Stimulated activated CD4-positive, alpha-beta T cell treated with anti-CD3 and anti-CD28 coated beads, Interleukin-15, amount 100 ng/mL, for 24 hours (primary cell): ENCODE measurements at regions not wholly inside any gene's neighbourhood (a gene's known extent, or its start where the extent isn't known, plus 50 kb on each side); places are given as distances from the start of the nearest gene placed in this dataset.
"Not testable (repeated sequence)": the region's sequence is repeated elsewhere in the genome, so short reads cannot be mapped to it uniquely, and the experiment has no call there.

ENCODE experiments used
- DNase-seq: peaks from one replicate; pipeline ENCODE4 v3.0.0-alpha.2; 2020

- no peak for DNase-seq
Measured at GRCh38 chr3:103937094-103937493, 1429.6 kb upstream of the ALCAM start.

DNA sequence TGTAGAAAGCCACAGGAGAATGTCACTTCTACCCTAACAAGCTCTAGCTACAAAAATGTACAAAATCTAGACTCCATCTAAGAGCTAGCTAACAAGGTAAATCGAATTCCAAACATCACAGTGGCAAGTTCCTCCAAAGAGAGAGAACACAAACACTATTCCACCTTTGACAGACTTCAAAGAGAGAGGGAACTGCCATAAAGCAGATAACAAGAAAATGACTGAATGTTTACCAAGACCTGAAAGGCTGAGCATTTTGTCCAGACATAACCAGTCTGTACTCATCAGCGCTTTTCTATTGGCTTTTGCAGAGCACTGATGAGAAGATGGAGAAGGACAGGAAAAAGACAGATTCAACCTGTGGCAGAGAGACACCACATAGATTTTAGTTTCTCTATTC is 1419.6 kb upstream of the ALCAM start:
- no peak for DNase-seq

DNA sequence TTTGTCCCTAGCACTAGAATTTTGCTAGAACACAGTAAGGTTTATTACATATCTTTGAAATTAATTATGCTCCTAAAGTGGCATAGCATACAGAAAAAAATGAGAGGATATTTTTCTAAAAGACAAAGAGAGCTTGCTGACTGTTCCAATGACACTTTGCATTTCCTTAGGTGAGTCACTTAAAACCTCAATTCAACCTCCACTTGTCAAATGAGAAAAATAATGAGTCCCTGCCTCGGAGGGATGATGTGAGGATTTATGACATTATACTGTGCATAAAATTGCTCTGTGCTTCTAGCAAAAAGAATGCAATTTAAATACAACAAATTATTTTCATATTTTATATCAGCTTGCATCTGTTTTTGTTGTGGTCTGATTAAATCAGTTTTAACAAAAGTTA is 1417.0 kb upstream of the ALCAM start:
- DNase-seq = no peak

DNA sequence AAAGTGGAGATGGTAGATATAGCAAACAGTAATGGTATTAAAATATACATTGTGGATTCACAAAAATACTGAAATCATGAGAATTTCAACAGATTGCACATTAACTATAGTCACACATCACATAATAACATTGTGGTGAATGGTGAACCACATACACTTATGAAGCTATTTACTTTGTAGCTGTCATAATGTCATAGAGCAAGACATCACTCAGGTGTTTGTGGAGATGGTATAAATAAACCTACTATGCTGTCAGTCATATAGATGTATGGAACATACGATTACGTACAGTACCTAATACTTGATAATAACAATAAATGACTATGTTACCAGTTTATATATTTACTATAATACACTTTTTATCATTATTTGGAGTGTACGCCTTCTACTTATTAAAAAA is 1416.0 kb upstream of the ALCAM start:
- no peak for DNase-seq

DNA sequence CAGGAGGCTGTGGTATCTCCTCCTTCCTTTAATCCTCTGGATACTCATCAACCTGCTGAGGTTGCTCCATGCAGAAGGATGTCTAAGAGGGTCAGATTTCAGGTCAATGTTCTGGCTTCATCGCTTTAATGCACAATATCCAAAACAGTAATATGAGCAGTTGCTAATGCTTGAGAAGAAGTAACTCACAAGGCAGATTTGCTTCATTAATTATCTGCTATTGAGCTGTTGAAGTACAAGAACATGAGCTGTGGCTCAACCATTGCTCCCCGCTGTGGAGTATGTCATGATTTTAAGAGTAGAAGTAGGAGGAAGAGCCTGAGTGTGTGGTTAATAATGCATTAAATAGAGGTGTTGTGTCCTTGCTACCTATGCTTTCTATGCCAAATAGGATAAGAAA is 1412.9 kb upstream of the ALCAM start:
- no peak for DNase-seq

DNA sequence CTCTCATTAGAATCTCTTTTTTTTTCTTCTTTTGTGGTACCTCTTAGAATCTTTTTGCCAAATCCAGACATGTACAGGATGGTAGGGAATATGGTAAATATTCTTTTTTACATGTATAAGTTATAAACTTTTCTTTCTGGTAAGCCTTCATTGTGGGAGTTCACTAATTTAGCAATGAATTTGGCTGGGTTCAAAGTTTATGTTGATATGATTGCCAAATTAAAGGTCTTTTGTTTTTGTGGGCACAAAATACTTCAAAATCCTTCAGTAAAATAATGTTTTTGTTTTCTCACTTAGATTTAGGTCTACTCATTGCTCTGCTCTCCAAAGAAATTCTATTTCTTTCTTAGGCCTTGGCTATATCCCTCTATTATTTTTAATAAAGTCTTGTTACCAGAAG is 1405.9 kb upstream of the ALCAM start:
- no peak for DNase-seq

GRCh38 chr3:103963599-103963998 is 1403.1 kb upstream of the ALCAM start:
- no peak for DNase-seq

DNA sequence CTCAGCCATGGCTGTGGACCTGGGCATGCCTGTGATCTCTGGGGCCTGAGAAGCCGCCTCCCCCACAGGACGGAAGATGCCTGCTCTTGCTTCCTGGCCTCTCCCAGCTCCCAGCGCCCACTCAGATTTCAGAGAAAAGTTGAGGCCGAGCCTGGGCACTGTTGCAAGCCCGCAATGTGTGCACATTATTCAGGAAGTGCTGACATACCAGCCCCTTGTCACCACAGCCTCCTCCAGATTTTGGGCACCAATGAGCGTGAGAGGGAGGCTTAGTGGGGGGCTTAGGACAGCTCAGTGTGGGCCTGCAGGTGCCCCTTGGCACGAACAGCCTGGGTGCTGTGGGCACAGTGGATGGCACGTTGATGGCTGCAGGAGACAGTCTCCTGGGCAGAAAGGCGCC is 1400.9 kb upstream of the ALCAM start:
- DNase-seq = no peak

- DNase-seq = no peak
Measured at GRCh38 chr3:103966749-103967148, 1400.0 kb upstream of the ALCAM start.

- no peak for DNase-seq
Measured at GRCh38 chr3:103968131-103968530, 1398.6 kb upstream of the ALCAM start.

DNA sequence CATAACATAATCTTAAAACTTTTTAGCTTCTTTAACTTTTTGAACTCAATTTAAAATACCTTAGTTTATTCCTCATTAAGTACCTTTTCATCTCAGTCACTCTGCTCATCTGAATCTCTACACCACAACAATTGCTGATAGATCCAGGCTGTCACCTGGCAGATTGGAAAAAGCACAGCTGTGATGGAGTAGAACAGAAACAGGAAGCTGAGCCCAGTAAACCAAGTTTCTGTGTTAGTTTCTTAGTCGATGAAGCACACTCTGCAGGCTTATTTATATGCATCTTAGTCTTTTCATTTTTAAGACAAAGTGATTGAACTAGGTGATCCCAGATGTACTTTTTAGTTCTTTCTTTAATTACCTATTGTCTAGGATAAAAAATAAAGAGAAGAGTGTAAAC is 1398.0 kb upstream of the ALCAM start:
- no peak for DNase-seq

- no peak for DNase-seq
Measured at GRCh38 chr3:103976931-103977339, 1389.8 kb upstream of the ALCAM start.

GRCh38 chr3:103977417-103977816 is 1389.3 kb upstream of the ALCAM start:
- DNase-seq = no peak

DNA sequence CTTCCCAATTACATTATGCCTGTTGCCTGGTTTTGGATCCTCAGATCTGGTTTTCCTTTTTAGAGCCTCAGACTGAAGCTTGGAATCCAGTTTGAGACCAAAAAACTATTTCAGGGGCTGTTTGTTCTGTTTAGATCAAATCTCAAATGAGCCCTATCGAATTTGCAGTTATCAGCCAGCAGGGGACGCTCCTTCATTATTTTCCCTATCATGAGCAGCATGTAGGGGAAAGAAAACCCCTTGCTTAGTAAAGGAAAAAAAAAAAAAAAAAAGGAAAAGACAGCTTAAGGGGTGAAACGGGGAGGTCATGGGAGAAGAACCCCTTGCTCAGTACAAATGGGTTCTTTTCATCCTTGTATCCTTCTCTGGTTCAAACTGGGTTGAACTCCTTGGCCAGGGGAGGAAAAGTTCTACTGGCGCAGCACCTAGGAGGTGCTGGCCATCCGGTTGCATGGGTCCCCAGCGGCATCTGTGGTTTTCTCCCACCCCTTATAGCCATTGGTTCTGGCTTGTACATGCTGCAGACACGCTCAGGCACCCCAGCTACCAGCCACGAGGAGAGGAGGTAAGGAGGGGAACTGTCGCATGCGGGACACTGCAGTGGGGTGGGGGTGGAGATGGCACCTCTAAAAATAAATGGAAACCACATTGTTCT is 1375.1 kb upstream of the ALCAM start:
- no peak for DNase-seq

DNA sequence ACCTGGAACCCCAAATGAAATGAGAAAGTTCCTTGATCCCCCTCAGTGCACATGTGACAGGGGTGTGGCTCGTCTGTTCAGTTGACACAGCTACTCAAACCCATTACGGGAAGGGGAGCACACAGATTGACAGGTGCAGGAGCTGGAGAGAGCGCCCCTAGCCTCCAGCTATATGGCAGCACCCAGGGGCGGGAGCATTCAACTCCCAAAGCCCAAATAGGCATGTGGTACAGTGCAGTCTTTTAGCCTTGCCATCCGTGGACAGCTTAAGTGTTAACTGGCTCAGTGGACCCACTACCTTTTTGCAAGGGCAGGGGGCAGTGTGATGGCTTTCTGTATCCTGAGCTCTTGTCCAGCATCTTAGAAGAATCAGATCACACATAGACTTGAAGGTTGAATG is 1374.2 kb upstream of the ALCAM start:
- no peak for DNase-seq

- DNase-seq = no peak
Measured at GRCh38 chr3:104004956-104005355, 1361.8 kb upstream of the ALCAM start.

DNA sequence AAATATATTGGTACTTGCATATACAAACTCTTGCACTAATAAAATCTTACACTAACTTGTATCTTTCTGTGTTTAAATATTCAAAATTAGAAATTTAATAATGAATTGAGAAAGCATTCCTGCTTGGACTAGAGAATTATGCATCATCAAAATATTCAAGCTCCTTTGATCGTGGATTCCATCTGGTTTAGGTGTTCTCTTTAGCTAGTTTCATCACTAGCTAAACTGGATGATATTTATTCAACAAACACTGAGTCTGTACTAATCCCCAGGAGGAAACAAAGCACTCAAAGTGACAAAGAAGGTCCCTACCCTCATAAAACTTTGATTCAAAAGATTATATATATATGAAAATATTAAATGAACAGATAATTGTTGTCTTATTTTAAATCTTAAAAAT is 1360.9 kb upstream of the ALCAM start:
- DNase-seq = no peak

DNA sequence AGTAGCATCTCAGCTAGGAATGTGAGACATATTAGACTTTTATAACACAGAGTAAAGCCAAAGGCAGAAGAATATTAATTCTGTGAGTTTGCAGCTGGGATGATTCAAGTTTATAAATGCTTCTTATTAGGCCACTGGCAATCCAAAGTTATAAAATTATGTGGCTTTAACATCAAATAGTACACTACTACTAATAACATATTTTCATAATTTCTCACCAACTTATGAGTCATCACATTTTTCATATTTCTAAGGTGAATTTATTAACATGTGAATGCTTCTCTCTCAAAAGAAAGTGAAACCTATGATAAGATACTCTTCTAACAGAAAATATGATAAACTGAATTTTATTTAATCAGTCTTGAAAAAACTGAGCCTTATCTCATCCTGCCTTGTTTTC is 1348.2 kb upstream of the ALCAM start:
- DNase-seq = no peak

DNA sequence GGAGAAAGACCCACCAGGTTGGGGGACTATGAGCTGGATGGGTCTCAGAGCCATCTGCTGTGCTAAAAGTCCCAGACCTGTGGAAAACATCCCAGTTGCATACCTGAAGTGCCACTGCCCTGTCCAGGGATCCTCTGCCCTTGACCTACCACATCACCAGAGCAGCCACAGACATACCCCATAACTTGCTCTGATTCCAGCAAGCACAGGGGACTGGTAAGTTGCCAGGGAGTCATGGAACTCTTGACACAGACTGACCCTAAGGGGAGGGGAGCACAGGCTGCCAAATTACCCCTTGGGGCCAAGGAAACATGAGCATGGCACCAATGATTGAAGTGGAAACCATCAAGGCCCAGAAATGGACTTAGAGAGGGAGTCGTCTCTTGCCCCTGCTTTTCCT is 1335.1 kb upstream of the ALCAM start:
- DNase-seq = no peak

GRCh38 chr3:104032283-104032682 is 1334.4 kb upstream of the ALCAM start:
- no peak for DNase-seq

DNA sequence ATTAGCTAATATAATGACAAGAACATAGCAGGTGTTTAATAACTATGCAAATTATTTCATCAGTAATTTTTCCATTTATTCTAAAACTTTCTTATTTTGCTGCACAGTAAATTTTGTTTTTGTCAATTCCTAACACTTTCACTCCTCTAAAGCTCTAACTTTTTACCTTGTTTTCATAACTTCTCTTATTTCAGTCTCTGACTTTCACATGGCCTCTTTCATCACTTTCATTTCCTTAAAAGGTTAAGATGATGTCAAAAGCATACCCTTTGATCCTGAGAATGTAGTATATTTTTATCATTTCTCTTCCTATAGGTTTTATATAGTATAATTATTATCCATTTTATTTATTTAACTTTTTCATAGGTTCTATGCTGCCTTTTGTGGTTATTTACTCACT is 1325.8 kb upstream of the ALCAM start:
- DNase-seq = no peak

- DNase-seq = not testable (repeated sequence)
Measured at GRCh38 chr3:104043001-104043543, 1323.6 kb upstream of the ALCAM start.

GRCh38 chr3:104044002-104044401 is 1322.7 kb upstream of the ALCAM start:
- DNase-seq = no peak

DNA sequence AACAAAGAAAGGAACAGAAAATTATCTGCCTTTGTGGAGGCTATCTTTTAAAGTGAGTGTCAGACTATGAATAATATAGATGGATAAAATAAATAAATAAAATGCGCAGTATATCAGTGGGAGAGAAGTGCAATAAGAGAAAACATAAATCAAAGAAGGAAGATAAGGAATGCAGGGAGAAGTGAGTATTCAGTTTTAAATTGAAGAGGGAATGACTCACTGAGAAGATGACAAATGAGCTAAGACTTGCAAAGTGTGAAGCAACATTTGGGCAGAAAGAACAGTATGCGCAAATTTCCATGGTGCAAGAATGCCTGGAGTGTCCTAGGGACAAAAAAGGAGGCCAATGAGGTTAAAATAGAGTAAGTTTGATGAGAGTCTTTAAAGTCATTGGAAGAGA is 1300.1 kb upstream of the ALCAM start:
- no peak for DNase-seq

- DNase-seq = no peak
Measured at GRCh38 chr3:104069114-104069513, 1297.6 kb upstream of the ALCAM start.
